HG03108 (cell line): ENCODE measurements at regions not wholly inside any gene's neighbourhood (a gene's known extent, or its start where the extent isn't known, plus 50 kb on each side); places are given as distances from the start of the nearest gene placed in this dataset.

Experiments used
- ATAC-seq: cut with Tn5 transposase; IDR thresholded peaks from one replicate; pipeline ENCODE4 v1.9.1; 2021; ENCODE audit warnings: moderate library complexity; ENCODE audit not compliant: unreplicated experiment

DNA sequence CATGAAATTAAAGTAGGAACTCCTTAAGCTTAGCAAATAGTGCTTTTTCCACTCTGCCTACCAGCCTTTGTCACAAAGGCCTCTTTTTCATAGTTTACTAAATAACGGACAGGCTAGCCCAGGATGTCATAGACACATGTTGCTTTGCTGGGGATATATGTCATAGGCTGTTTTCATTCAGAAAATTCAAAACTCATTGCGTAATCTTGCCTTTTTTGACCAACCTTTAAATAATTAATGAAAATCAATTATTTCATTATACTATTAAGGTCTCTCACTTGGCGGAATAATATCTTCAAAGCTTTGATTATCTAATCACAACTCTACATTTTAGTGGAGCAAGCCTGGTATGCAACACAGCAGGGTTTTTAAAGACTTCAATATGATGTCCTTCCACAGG, 1245.7 kb upstream of the LRRTM1 start:
- ATAC-seq, result no peak

DNA sequence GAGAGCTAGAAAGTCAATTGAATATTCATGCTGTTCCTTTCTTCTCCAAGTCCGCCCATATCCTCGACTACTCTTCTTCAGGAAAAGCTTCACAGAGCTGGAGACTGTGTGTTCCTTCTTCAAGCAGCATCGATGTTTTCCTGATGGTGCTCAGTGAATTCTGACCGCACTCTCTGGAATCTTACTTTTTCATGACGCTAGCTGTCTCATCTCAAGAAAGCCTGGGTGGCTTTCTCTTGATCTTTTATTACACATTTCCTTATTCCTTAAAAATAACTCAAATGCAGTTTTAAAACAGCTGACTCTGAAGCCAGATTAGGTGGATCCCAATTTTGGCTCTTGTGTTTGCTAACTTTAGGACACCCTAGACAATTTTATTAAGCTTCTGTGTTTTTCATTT, 1245.1 kb upstream of the LRRTM1 start:
- ATAC-seq, result no peak

DNA sequence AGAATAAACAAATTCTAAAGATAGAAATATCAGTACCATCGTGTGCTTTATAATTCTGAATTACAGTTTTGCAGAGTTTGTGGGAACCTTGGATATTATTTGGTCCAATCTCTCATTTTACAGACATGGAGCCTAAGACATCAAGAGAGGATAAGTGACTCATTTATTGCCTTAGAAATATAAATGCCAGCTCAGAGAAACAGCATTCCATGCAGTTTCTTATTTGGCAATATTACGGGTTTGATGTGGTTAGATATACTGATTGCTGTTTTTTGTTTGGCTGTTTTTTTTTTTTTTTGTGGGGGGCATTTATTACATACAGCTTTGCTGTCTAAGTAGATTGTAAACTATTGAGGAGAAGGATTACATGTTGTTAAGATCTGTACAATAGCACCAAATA, 1241.1 kb upstream of the LRRTM1 start:
- ATAC-seq, result no peak

DNA sequence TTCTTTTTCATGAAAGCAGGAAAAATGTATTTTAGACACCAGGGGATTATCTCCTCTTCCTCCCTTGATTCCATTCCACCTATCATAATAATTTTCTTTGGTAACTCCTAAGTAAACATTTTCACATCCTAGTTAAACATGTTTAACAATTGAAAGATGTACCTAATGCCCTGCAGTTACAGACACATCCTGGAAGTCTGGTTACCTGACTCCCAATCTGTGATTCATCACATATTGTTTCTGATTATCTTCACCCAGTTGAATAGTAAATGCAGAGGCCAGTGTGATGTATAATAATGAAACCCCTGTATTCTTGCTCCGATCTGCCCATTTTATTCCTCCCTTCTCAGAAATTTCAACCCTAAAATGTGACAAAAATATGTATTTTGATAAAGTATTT, 1237.6 kb upstream of the LRRTM1 start:
- no peak for ATAC-seq

DNA sequence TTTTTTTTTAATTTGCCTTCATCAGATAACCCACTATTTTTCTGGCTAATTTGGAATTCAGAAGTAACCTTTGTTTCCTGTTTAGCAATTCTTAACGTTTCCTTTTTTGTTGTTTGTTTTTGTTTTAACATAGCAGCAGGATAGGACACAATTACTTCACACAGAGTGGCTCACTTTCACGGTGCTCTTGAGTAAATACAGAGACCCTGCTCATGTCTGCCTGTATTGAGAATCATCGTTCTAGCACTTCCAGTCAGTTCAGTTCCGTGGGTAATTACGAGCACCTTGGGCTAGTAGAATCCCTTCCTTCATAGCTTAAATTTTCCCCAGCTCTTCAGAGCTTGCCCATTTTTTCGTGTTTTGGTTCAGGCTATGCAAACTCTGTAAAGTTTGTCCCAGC, 1225.4 kb upstream of the LRRTM1 start:
- ATAC-seq, result no peak

DNA sequence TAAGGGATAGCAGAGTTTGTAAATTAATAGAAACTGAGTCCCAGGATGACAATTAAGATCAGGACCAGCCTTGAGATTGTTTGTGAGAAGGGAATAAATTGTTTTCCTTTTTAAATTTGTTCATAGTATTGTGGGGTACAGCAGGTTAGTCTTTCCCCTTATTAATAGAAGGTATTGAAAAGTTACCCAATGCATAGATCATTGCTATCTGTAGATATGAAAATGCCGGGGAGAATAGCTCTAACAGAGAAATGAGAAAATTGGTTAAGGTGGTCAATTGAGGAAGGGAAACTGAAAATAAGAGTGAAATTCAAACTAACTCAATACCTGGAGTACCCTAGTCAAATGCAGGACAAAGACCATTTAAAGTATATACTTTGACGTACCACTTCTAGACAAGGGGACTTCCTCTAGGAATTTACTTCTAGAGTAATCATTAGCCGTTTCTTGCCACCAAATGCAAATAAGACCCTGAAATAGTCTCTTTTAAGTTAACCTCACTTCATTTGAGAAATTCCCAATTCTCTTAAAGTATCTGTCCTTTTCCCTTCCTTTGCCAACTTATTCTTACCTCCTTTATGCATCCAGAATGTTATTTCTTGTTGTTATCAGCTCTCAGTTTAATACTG, 1224.4 kb upstream of the LRRTM1 start:
- no peak for ATAC-seq

DNA sequence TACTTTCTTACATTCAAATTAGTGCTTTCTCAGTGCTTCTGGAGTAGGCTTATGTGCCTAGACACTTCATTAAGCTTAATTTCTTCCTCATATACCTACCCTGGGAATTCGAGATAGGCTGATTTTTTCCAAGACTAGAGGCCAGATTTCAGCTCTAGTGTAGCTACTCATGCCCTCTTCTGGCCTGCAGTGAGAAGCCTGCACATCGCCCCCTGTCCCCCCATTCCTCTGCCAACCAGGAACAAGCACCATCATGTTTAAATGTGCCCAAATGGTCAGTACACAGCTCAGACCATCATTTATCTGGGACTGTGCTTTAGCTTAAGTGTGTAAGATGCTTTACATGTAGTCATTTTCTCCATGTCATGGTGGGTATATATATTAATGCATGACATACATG, 1218.8 kb upstream of the LRRTM1 start:
- no peak for ATAC-seq

DNA sequence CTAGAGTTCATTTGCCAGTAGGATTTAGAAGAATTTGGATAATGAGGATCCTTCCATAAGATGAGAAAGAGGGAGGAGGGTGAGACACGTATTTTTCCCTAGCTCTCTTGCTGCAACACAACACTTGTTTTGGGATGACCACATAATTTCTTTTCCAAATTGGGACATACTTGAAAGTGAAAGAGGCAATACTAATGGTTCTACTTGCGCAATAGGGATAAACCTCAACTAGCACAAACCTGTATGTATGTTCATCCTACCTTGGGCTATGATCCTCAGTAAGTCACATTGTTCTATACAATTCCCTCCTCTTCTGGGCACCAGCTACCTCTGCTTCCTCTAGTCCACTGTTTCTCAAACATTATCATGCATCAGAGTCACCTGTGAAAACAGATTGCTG, 1208.8 kb upstream of the LRRTM1 start:
- ATAC-seq, result no peak

DNA sequence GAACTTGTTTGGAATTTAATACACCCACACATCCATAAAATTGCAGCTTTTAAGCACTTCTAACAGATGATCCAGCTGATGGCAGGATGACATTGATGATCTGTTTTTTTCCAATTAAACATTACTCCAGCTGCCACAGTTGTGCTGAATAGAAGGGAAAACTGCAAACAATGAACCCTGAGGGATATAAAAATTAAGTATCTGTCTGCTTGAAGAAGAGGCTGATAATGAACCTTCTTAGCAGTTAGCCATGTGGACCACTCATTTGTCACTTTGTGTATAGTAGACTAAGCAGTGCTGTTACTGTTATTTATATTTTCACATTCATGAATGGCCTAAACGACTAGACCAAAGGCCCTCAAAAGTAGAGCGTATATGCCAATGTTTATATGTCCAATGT, 1201.0 kb upstream of the LRRTM1 start:
- no peak for ATAC-seq

DNA sequence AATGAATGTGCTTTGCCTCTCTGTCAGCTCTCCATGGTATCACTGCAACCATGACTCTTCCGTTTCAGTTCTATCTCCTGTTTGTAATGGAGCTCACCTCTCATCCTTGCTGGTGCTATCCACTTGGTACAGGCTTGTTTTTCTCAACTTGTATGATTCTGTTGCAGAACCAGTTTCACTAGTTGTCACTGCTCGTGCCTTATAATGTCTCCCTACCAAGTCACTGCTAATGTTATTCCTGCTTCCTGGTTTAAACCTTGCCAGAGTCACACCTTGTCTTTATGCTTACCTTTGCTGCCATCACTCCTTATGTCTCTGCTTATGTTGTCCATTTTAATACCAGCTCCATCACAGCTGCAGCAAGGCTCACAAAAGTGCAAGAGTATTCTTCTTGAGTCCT, 1191.0 kb upstream of the LRRTM1 start:
- no peak for ATAC-seq

DNA sequence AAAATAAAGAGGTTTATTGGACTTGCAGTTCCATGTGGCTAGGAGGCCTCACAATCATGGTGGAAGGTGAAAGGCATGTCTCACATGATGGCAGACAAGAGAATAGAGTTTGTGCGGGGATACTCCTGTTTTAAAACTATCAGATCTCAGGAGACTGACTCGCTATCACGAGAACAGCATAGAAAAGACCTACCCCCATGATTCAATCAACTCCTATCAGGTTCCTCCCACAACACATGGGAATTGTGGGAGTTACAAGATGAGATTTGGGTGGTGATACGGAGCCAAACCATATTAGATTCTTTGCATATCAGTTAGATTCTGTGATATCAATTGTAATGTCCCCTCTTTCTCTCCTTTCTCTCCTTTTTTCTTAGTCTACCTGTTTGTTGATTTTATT, 1178.7 kb upstream of the LRRTM1 start:
- ATAC-seq, result no peak

DNA sequence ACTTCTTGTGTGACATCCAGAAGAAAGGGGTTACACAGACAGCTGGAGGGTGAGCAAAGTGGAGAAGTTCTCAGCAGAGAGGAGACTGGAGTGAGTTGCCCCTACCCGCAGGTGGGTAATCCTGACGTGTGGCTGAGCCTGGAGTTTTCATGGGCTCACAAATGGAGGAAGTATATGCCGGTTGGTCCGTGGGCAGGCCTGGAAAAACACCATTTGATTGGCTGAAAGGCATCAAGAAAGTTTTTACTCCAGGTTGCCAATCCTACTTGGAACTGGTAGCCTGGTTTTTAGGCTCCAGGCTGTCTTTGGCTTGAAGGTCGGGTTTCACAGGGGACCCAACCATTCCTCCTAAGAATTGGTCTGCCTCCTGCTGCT, 1177.4 kb upstream of the LRRTM1 start:
- no peak for ATAC-seq

DNA sequence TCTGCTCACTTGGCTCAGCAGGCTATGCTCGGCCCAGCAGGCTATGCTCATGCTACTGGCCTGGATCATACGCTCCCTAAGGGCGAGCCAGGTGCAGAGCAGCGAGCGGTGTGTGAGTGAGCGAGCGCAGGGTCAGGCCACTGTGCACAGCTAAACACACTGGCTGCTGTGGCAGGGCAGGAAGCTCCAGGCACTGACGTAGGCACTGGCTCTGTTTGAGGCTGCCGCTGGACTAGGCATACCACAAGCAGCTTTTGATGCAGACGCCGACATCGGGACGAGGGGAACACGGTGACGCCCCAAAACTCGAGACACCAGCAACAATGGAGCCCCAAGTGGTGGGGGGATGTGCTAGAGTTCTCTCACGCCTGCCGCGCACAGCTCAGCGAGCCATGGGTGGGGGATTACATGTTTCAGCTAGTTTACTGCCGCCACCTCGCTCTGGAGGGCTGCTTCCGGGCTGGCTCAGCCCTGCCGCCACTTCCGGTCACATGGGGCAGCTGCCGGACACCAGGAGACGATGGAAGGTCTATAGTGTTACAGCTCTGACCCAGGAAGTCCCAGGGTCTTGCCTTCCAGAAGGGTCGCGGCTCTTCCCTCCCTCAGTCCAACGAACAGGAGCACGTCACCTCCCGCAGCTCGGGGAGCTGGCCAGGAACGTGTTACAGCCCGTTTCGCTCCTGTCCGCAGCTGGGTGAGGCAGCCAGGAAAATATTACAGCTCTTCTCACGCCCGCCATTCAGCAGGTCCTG, 1176.9 kb upstream of the LRRTM1 start:
- ATAC-seq, result no peak

DNA sequence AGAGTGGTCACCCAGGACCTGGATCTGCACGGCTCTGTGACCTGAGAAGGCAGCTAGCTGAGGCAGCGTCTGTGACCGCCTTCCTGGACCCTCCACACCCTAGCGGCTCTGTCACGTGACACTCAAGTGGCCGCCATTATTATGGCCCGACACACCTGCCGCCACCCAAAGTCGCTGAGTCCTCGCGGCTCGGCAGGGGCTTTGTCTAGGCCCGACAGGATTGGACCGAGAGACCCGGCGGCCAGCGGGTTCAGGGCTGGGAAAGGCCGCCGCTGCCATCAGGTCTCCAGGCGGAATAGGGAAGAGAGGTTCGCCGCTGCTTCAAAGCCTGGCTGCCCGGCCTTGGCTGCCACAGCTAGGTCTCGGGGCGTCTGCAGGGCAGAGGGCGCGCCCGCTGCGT, 1162.5 kb upstream of the LRRTM1 start:
- ATAC-seq, result no peak

DNA sequence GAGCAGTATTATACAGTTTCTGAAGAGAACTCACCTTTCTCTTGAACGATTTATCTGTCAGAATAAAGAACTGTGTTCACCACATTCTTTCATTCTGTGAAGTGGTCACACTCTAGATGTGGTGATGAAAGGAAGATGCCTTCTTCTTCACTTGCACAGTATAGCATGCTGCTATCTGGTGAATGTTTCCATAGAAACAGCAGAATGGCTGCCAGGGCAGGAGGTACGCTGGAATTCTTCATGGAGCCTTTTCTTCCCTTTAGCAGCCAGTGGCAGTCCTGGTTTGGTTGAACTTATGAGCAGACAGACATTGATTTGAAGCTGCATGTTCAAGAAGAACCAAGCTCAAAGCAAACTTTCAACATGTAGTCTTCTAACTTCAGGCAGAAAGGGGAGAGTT, 1157.9 kb upstream of the LRRTM1 start:
- no peak for ATAC-seq

DNA sequence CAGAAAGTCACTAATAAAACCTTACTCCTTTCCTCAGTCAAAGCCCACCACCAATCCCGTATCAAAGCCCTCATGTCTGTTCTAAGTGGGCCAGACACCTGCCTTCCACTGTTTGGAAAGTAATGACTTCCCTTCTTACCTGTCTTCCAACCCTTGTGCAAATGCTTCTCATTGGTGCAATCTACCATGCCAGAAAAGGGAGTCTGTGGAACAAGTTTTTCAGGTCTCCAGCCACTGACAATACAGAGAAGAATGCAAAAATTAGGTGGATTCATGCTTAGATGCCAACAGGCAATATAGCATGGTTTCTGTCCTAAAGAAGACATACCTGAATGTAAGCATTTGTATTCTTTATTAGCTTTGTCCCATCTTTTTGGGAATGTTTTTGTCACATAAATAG, 1140.6 kb upstream of the LRRTM1 start:
- no peak for ATAC-seq

DNA sequence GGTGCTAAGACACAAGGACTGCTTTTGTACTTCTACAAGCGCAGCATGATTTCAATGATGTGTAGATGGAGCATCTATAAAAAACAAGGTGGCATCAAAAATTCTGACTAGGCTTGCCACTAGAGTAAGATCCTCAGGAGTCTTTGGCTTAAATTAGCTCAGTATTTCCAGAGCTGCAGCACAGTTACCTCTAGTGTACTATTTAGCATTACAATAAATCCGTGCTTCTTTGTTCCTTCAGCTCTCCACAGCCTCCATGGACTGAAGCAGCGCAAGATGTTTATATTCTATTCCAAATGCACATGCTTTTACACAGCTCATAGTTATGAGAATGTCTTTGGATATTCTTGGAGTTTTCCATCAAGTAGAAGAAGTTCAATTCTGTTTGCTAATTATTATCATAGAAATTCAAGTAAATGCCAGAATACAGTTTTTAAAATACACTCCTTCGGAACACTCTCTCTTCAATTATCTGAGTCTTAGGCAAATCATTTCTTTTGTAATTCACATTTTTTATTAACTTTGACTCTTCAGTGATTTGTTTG, 1133.0 kb upstream of the LRRTM1 start:
- no peak for ATAC-seq

DNA sequence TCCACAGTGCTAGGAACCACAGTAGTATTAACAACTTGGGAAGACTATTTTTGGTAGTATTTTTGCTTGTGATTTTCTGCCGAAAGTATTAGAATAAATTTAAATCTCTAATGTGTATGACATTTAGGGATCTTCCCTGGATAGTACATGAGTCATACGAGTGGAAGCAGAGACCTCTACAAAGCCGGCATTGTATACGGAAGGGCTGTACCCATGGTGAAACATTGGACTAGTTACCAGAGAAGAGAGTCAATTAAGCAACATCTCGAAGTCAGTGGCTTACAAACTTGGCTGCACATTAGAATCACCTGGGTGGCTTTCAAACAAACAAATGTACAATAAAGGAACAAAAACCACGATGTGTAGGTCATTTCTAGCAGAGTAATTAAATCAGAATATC, 1131.7 kb upstream of the LRRTM1 start:
- ATAC-seq, result no peak

DNA sequence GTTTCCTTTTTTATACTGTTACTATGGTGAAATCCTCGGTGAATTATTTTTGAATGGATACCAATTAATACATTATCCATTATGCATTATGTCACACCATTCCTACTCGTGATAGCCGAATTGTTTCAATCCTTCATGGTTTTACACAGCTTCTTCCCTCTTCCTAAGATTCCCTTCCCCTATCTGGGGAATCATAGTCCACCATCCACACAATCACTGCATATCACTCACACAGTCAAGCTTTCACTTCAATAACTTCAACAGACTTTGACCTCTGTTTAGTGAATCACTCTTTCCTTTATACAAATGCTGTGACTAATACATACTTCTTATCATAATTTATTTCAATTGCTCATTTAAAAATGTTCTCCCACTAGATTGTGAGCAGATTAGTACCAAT, 1108.1 kb upstream of the LRRTM1 start:
- ATAC-seq, result no peak

DNA sequence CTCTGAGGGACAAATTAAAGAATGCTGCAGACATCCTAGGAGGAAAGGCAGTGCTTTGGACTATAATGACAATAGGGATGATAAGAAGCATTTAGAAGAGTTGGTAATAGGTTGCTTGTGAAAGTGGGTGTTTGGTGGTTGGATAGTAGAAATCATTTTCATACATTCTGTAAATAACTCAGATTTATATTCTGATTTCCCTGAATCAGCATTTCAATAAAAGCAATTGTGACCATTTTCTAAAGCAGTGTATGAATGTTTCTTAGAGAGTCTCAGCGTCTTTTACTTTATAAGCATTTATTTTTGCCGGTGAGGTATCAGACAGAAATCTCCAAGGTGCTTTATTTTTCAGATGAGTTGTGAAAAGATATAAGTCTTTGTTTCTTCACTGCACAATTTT, 1099.0 kb upstream of the LRRTM1 start:
- ATAC-seq, result no peak

DNA sequence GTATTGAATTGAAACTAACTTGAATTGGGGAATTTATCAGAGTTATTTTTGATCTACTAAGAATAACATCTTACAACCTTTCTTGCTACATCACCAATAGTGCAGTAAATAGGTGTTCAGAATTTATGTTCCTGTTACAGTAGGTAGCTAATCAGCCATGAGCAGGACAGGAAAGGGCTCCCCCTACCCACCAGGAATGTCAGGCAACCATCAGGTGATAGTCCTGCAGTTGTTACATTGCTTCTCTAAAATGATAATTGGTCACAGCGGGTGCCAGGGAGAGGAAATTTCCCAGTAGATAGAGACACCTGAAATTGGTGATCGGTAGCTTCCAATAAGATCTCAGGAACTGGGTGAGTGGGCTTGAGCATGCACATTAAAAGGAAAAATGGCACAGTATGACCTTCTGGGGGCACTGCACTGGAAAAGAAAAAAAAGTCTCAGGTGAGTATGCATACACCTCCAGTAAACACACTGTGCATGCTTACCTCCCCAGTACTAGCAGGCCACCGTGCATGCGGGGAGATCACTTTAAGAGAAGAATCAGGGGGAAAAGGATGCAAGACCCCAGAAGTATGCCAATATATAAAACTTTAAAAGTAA, 1092.0 kb upstream of the LRRTM1 start:
- ATAC-seq, result no peak

DNA sequence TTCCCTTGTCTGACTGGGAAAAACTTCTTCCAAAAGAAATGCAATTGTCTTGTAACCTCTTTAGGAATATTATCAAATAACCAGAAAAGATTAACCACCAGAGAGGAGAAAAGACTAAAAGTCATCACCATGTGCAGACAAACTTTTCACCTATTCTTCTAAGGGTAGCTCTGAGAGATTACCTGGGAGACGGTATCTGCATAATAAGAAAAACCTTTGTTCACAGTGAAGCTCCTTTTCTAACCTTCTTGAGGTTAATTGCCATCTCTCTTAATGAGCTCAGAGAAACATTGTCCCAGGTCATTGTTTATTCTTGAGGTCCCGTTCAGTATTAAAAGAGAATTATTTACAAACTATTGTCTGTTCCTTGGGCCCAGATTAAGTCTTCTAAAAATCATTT, 1091.2 kb upstream of the LRRTM1 start:
- ATAC-seq, result no peak
